Lung microvascular endothelial cell (primary cell): ENCODE measurements at regions not wholly inside any gene's neighbourhood (a gene's known extent, or its start where the extent isn't known, plus 50 kb on each side); places are given as distances from the start of the nearest gene placed in this dataset.
"Not testable (repeated sequence)": the region's sequence is repeated elsewhere in the genome, so short reads cannot be mapped to it uniquely, and the experiment has no call there.

ENCODE experiments used
- DNase-seq, 2 donors: peaks; one replicate each; pipeline versions ENCODE4 v3.0.0 to v3.0.0-alpha.2; 2010; ENCODE audit warnings: low read depth in 2 of 2

DNA sequence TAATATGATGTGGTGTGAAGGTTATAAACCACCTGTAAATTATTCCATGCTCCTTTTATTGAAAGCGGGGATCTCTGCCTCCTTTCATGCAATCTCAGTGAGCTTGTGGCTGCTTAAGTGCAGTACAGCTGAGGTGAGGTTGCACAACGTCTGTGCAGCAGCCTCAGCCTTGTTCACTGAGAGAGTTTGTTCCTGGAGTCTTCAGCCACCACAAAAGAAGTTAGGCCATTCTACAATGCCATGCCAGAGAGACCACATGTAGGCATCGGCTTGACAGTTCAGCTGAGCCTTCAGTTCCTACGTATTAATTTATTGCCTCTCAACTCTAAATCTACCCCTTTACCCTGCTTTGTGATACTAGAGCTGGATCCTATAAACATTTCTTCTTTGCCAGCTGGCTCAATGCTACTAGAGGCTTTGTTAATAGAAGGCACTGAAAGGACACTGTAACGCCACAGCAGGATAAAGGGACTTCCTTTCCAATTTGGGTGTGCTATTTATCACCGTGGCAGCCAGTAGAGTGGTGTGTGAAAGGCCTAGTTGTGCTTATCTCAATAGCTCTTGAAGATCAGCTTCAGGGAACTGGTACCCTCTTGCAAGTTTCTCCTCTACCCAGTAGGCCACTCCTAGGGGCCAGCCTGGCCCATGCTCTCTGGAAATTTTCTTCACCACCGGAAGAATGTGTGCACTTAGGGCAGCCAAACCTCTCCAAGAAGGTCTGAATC lies 337.7 kb downstream of the IPO8 start:
- no peak for DNase-seq

DNA sequence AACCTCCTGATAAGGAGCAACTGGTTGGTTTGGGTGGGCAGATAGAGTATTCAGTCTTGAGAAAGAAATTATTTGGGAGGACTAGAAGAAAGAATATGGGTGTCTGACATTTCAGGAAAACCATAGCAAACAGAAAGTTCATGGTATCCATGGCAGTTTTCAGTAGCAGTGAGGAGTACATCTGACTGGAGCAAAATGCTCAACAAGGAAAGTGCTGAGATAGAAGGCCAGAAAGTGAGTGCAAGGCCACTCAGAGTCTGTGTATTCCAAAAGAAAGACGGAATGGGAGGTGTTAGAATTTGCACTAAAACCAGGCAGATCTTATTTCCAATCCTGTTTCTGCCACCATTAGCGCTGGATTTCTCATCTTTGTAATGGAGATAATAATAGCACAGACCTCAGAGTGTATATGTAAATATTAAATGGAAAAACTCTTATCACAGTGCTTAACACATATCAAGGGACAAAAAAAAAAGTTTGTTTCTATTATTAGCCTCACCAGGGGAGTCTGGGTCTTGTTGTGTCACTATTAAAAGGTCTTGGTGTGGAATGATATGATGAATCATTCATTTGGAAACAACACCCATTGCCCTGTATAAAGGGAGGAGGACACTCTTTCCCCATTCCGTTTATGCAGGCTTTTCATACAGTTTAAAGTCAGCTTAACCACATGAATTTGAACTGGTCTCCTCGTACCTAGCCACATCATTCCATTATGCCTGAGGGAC lies 349.8 kb downstream of the IPO8 start:
- DNase-seq, result no peak

DNA sequence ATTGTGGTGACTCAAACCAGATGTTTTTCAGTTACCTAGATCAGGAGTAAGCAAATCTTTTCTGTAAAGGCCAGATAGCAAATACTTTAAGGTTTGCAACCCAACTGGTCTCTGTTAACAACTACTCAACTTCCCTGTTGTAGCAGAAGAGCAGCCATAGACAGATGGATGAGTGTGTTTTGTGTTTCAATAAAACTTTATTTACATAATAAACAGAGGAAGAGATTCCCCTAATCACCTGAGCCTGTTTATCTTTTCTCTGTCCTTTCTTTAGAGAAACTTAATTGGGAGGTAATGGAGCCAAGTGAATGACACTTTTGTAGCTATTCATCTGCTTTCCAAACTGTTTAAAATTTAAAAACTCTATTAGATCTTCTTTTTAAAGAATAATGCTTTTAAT lies 365.1 kb downstream of the IPO8 start:
- DNase-seq, result no peak

DNA sequence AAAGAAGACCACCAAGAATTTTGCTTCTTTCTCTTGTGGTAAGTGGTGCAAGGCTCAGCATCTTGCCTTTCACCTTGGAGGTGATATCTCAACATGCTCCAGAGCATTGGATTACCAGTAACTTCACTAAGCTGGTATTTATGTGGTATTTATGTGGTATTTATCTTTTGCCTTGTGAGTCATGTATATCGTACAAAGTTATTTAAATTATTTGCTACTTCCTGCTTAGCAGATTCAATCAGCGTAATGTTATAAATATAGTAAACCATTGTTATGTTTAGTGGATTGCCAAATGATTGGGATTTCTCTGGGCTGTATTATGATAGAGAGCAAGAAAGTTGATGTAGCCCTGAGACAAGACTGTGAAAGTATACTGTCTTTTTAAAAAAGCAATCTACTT lies 366.4 kb downstream of the IPO8 start:
- DNase-seq, result no peak

DNA sequence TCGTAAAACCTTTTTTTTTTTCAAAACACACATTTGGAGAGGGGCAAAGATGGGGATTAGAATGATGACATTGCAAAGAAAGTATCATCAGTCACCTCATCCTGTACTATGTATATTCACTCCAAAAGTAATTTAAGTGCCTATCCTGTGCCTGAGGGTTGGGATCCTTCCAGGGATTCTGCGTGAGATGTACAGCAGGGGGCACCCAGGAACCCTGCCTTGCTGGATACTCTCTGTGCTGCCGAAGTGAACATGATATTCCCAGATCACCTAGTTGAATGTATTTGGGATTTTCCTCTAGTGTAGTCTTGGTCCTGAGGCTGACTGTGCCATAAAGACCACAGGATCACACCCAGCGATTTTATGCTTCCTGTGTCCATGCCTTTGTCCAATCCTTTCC lies 372.7 kb downstream of the IPO8 start:
- peak in 1 of 2 donors; percentile 1 for DNase-seq

DNA sequence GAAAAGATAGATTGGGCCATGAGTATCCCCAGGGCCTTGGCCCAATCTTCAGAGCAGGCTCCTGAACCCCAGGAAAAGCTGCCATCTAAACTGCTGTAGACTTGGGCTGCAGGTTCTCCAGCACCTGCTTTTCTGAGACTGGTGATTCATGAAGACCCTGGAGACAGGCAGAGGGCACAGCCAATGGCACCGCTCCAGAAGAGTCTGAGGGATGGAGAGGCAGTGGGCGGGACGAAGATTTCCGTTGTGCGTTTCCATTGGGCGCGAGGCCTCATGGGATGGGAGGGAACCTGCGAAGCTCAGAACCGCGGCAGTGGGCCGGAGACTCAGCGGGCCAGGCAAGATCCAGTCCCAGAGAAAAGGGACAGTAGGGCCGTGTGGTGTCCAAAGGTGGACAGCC lies 375.1 kb downstream of the IPO8 start:
- no peak for DNase-seq

DNA sequence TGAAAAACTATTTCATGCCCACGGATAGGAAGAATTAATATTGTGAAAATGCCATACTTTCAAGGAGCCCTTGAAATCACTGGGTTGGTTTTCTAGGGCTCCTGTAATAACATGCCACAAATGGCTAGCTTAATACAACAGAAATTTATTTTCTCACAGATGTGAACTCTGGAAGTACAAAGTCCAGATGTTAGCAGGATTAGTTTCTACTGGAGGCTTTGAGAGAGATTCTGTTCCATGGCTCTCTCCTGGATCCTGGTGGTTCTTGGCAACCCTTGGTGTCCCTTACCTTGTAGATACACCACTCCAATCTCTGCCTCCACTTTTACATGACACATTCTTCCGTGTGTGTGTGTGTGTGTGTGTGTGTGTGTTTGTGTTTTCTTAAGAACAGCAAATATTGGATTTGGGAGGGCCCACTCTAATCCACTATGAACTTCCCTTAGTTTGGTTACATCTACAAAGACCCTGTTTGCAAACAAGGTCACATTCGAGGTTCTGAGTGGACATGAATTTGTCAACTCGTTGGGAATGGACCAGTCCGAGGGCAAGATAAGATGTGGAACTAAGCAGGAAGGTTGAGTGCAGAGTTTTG lies 381.1 kb downstream of the IPO8 start:
- no peak for DNase-seq

DNA sequence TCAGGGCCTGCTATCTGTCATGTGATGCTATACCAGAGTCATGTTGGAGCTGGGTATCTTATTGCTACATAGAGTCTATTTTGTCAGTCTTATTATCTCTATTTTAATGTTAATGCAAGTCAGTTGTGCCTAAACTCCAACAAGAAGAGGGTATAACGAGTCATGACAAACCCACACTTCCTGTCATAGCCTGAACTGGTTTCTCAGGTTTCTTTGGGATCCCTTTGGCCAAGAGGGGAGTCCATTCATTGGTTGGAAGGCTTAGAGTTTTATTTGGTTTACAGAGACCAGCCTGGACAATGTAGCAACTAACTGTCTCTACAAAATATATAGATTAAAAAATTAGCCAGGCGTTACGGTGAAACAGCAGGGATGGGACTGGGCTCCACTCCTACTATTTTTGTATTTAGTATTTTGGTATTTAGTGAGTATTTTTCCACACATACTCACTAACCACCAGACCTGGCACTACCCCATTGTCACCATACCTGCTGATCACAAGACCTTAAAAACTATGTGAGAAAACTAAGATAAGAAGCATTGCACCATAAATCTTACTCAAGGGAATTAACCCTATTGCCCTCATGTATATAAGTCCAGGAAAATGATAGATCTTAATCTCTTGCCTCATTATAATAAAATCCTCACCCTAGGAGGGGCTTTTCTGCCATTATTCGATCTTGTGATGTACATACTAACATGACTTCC lies 387.5 kb downstream of the IPO8 start:
- no peak for DNase-seq

DNA sequence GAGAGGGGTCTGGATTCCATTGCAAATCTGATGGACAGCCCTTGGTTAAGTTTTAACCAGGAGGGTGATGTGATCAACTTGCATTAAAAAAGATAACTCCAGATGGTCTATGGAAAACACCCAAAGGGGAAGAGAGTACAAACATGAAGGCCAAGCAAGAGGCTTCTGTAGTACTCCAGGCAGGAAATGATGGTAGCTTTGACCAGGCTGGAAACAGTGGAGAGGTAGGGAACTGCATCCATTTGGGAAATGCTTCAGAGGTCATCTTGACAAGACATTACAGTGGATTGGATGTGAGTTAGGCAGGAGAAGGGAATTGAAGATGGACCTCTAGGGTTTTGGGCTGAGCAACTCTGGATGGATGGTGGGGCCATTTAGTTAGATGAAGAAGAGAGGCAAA lies 391.1 kb downstream of the IPO8 start:
- DNase-seq, result no peak

DNA sequence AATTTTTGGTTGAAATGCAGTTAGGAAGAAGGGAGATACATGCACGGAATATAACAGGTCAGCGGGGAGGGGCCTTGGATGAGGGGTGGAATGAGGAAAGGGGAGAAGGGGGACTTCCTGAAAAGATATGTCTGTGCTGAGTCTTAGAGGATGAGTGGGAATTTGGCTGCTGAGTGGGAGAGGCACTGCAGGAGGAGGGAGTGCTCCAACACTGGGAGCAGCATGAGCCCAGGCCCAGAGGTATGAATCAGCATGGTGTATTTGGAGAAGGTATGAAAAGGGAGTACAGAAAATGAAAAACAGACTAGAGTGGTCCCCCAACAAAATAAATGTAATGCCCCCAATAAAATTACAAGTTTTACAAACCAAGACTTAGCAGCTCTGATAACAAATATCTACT lies 394.4 kb downstream of the IPO8 start:
- DNase-seq, result no peak

DNA sequence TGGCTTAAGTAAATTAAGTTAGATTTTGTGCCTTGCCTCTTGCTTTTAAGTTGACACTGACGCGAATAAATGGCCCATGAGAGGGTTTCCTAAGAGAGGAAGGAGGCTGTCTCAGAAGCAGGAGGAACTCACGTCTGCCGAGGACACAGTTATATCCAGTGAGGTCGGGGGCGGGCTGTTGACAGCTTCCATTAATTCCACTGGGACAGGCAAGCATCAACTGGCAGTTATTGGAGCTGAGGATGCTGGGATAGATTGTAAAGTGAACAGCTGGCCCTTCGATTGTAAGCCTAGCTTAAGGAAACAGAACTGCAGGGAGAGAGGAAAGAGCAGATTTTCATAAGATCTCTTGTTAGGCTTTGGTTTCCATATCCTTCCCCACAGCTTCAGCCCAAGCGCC lies 399.2 kb downstream of the IPO8 start:
- DNase-seq, result no peak

DNA sequence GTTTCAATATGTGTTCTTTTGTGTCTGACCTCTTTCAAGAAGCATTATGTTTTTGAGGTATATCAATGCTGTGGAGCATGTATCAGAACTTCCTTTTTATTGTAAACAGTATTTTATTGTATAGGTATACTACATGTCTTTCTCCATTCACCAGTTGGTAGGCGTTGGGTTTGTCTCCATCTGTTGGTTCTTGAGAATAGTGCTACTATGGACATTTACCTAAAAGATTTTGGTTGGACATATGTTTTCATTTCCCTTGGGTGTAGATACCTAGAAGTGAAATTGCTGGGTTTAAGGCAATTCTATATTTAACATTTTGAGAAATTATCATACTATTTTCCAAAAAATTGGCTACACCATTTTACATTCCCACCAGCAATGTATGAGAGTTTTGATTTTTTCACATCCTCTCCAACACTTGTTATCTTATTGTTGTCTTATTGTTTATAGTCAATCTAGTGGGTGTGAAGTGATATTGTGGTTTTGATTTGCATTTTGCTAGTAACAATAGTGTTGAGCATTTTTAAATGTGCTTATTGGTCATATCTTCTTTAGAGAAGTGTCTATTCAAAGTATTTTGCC lies 409.2 kb downstream of the IPO8 start:
- DNase-seq, result peak; percentile 58 to 67

DNA sequence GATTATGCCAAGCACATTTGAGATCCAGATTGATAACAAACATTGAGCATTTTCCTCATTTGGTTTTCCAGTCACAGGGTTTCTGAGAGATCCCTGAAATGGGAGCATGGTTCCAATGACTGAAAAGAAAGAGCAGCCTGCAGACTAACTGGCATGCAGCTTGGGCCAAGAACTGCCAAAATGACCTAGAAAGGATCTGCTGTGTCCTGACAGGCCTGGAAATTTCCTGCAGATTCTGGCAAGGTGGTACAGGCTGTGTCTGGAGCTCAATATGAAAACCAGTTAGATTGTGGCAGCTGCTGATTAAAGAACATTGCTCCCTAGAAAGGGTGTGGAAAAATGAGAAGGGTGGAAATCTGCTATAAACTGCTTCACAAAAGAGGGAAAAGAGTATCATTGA lies 417.3 kb downstream of the IPO8 start:
- no peak for DNase-seq

DNA sequence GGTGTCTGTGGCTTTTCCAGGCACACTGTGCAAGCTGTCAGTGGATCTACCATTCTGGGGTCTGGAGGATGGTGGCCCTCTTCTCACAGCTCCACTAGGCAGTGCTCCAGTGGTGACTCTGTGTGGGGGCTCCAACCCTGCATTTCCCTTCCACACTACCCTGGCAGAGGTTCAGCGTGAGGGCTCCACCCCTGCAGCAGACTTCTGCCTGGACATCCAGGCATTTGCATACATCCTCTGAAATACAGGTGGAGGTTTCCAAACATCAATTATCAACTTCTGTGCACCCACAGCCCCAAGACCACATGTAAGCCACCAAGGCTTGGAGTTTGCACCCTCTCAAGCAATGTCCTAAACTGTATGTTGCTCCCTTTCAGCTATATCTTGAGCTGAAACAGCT lies 423.2 kb downstream of the IPO8 start:
- DNase-seq, result not testable (repeated sequence)

DNA sequence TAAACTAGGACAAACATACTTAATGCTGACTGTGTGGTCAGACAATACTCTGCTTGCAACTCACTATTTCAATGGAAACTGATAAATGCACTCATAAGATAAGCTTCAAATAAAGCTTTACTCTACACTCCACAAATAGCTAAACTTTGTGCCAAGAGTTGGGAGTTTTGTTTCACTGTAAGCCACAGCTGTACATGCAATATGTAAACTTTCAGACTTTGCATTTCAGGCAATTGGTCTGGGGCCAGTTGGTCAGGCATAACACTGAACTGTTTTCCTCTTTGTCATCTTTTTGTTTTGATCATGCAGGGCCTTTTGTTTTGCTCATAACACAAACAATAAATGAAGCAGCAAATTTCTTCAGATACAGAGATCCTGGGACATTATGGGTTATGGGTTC lies 426.2 kb downstream of the IPO8 start:
- DNase-seq, result no peak

DNA sequence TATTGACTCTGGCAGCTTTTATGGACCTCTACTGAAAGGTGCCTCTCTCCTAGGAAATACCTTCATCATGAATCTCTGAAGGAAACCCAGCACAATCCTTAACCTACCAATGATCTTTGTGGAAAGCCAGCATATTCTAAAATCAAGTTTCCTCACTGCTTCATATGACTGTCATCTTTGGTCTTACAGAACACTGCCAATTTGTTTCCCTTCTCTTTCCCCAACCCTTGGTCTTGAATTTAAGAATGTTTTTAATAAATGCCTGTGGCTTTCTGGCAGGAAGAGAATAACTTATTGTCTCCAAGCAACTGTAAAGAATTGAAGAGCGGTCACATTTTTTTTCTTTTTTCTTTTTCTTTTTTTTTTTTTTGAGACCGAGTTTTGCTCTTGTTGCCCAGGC lies 427.6 kb downstream of the IPO8 start:
- DNase-seq, result no peak

DNA sequence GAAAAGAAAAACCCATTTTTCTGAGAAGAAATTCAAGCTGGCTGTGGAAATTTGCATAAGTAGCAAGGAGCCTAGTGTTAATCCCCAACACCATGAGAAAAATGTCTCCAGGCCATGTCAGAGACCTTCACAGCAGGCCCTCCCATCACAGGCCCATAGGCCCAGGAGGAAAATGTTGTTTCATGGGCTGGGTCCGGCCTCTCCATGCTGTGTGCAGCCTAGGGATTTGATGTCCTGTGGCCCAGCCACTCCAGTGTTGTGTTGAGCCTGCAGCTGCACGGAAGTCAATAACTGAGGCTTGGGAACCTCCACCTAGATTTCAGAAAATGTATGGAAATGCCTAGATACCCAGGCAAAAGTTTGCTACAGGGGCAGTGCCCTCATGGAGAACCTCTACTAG lies 432.2 kb downstream of the IPO8 start:
- no peak for DNase-seq

DNA sequence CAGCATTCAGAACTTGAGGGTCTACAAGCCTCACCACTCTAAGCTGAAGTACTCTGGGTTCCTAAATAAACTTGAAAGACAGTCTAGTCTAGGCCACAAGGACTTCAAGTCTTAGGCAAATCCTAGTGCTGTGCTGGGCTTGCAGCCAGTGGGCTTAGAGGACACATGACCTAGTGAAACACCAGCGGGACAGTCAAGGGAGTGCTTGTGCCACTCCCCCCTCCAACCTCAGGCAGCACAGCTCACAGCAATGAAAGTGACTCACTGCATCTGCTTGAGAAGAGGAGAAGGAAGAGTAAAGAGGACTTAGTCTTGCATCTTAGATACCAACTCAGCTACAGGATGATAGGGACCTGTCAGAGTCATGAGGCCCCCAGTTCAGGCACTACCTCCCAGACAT lies 438.1 kb downstream of the IPO8 start:
- DNase-seq, result no peak

DNA sequence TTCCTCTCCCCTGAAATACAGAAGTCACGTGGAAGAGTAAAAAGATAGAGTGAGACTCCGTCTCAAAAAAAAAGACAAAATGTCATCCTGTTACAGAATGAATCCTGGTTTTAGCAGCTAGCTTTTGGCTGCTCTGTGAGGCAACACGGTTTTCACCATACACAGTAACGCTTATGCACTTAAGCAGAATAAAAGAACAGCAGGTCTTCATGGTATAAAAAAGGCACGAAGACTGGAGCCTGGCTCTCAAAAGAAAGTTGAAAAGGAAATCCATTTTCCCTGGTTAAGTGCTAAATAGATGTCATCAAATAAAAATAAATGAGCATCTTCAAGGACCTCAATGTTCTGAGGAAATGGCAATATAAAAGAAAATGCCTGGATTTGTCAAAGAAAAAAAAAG lies 444.1 kb downstream of the IPO8 start:
- no peak for DNase-seq

DNA sequence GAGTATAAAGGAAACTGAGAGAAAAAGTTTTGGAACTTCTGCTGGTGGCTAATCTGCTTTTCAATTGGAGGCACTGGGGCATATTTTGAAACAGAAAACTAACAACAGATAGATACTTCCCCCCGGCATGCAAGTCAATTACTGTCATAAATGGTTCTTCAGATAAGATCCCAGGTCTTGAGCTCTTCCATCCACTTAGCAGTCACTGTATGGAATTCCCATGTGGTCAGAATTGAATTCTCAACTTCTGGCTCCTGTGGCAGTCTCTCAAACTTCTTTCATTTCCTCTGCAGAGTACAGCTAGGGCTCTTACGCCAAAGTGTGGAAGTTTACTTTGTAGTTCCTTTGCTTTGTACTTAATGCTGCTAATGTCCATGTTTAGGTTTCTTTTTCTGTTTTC lies 452.2 kb downstream of the IPO8 start:
- no peak for DNase-seq

DNA sequence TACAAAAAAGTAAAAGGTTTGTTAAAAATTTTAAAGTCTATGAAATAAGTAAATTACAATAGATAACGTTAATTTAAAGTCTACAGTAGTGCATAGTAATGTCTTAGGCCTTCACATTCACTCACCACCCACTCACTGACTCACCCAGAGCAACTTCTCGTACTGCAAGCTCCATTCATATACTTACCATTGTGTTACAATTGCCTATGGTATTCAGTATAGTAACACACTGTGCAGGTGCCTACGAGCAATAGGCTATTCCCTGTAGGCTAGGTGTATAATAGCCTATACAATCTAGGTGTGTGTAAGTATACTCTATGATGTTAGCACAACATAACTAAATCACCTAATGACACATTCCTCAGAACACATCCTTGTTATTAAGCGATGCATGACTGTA lies 435.3 kb upstream of the TMTC1 start:
- DNase-seq, result no peak

DNA sequence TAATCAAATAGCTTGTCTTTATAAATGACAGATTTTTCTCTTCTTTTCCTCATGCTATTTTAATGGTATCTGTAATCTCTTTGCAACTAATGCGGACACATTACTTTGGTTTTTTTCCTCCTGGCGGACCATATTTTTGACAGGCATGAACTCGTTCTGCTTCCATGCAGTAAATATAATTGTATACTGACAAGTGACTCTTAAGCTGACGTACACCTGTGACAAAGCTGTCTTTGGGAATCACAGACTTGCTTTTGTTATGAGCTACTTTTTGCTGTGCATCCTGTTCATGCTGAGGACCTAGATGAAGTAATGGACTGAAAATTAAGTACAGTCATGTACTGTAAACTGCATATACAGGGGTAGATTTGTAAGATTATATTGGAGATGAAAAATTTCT lies 434.3 kb upstream of the TMTC1 start:
- DNase-seq, result no peak
